ENCODE measurements at regions not wholly inside any gene's neighbourhood (a gene's known extent, or its start where the extent isn't known, plus 50 kb on each side); places are given as distances from the start of the nearest gene placed in this dataset.

DNA sequence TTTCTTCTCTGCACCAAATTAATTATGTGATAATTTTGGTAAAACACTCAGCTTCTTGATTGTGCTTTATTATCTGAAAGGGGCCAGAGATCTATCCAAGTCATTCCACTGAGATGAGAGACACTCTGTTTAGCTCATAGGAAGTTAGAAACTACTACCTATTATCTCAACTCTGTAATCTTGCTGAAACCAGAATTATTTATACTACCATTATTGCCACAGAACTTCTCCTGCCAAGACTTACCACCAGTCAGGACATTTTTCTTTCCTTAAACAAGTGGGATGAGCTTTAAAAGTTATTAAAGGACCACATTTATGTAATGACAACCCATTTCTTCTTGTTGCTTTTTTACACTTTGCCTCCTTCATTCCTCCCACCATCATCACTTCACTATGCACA, 855.6 kb upstream of the PIK3C3 start:
- Histone ChIP-seq H3K27ac (ENCODE audit: low read depth, low read length) (no peak overlapping the region), H3K9ac (ENCODE audit: extremely low read depth, low read length, poor library complexity, severe bottlenecking) (no peak overlapping the region), H3K9me3 (ENCODE audit: control insufficient read depth, low read length) (peaks cover 3% of the 10 kb centered on the region), H3K4me1 (ENCODE audit: control insufficient read depth, insufficient read depth, low read length) (no peaks in the 10 kb centered on the region), H3K36me3 (ENCODE audit: control insufficient read depth, insufficient read depth, low read length) (no peaks in the 10 kb centered on the region), H3K4me3 (ENCODE audit: low read length) (no peak overlapping the region), H3K27me3 (ENCODE audit: control insufficient read depth, insufficient read depth, low read length, poor library complexity, severe bottlenecking) (no peaks in the 10 kb centered on the region)
- Mint-ChIP-seq H3K4me3 (no peak overlapping the region), H3K27ac (no peak overlapping the region), H3K9me3 (peaks cover 1% of the 10 kb centered on the region), H3K36me3 (ENCODE audit: low read depth) (no peaks in the 10 kb centered on the region), H3K4me1 (no peaks in the 10 kb centered on the region), H3K27me3 (ENCODE audit: insufficient read depth) (peaks cover 2% of the 10 kb centered on the region)
- TF ChIP-seq, protein P1, sequence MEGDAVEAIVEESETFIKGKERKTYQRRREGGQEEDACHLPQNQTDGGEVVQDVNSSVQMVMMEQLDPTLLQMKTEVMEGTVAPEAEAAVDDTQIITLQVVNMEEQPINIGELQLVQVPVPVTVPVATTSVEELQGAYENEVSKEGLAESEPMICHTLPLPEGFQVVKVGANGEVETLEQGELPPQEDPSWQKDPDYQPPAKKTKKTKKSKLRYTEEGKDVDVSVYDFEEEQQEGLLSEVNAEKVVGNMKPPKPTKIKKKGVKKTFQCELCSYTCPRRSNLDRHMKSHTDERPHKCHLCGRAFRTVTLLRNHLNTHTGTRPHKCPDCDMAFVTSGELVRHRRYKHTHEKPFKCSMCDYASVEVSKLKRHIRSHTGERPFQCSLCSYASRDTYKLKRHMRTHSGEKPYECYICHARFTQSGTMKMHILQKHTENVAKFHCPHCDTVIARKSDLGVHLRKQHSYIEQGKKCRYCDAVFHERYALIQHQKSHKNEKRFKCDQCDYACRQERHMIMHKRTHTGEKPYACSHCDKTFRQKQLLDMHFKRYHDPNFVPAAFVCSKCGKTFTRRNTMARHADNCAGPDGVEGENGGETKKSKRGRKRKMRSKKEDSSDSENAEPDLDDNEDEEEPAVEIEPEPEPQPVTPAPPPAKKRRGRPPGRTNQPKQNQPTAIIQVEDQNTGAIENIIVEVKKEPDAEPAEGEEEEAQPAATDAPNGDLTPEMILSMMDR (conservative IDR thresholded peaks at IDR 0.05), result no peak
- no peak for DNase-seq

DNA sequence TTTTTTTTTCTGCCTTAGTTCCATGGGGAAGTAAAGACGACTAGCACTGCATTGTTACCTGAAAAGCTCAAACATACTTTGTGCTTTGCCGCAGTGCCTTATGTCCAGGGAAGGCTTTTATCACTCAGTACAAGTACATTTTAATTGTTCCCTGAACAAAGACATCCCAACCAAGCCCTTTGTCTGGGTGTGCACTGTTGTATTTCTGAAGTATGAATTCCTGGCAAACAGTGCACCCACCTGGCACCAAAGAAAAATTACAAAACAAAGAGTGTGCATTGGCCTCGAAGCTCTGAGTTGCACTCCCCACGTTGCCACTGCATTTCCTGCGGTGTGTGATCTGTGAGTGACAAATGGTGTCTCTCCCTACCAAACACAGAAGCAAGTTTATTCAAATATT, 858.5 kb upstream of the PIK3C3 start:
- WGBS, 2 experiments (ENCODE audit: insufficient coverage in 1 of 2, insufficient read length in 1 of 2), result 66 to 82% methylated on average over 3 to 5 of the region's 5 CpGs
- no peaks in the 10 kb centered on the region for H3K36me3 ChIP-seq (ENCODE audit: control insufficient read depth, insufficient read depth, low read length)
- Mint-ChIP-seq H3K36me3 (ENCODE audit: low read depth) (no peaks in the 10 kb centered on the region), H3K4me3 (no peak overlapping the region), H3K27ac (no peak overlapping the region), H3K27me3 (ENCODE audit: insufficient read depth) (peaks cover 2% of the 10 kb centered on the region), H3K4me1 (no peaks in the 10 kb centered on the region), H3K9me3 (no peaks in the 10 kb centered on the region)
- H3K9ac ChIP-seq (ENCODE audit: extremely low read depth, low read length, poor library complexity, severe bottlenecking), result no peak overlapping the region
- H3K27me3 ChIP-seq (ENCODE audit: control insufficient read depth, insufficient read depth, low read length, poor library complexity, severe bottlenecking), result no peaks in the 10 kb centered on the region
- H3K27ac ChIP-seq (ENCODE audit: low read depth, low read length), result no peak overlapping the region
- H3K4me3 ChIP-seq (ENCODE audit: low read length), result no peak overlapping the region
- no peaks in the 10 kb centered on the region for H3K9me3 ChIP-seq (ENCODE audit: control insufficient read depth, low read length)
- H3K4me1 ChIP-seq (ENCODE audit: control insufficient read depth, insufficient read depth, low read length), result no peaks in the 10 kb centered on the region
- DNase-seq, result no peak
- TF ChIP-seq, protein P1 (conservative IDR thresholded peaks at IDR 0.05), result no peak

DNA sequence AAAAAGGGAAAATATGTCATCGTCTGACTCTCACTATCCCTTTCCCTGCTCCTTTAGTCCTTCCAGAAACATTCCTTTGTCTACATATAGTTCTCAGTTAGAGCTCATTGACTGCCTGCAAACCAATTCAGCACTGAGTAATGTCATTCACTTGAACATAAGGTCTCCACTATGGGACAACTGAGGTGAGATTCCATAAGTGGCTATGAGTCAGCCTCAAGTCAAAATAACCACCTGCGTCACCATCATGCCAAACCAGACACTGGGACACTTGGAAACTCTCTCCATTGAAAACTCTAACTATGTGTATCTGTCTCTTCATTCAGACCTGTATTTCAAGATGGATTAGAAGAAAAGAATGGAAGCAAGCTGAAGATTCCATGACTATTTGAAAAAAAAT, 878.0 kb upstream of the PIK3C3 start:
- Histone ChIP-seq H3K27ac (ENCODE audit: low read depth, low read length) (no peak overlapping the region), H3K9me3 (ENCODE audit: control insufficient read depth, low read length) (no peaks in the 10 kb centered on the region), H3K9ac (ENCODE audit: extremely low read depth, low read length, poor library complexity, severe bottlenecking) (no peak overlapping the region), H3K4me3 (ENCODE audit: low read length) (no peak overlapping the region), H3K4me1 (ENCODE audit: control insufficient read depth, insufficient read depth, low read length) (no peaks in the 10 kb centered on the region), H3K36me3 (ENCODE audit: control insufficient read depth, insufficient read depth, low read length) (no peaks in the 10 kb centered on the region), H3K27me3 (ENCODE audit: control insufficient read depth, insufficient read depth, low read length, poor library complexity, severe bottlenecking) (no peaks in the 10 kb centered on the region)
- Mint-ChIP-seq H3K9me3 (no peaks in the 10 kb centered on the region), H3K27ac (no peak overlapping the region), H3K36me3 (ENCODE audit: low read depth) (no peaks in the 10 kb centered on the region), H3K4me3 (no peak overlapping the region), H3K27me3 (ENCODE audit: insufficient read depth) (no peaks in the 10 kb centered on the region), H3K4me1 (peaks cover 4% of the 10 kb centered on the region)
- 86 to 100% methylated on average over 1 to 2 of the region's 2 CpGs for WGBS, 2 experiments (ENCODE audit: insufficient coverage in 1 of 2, insufficient read length in 1 of 2)
- TF ChIP-seq, protein P1 (conservative IDR thresholded peaks at IDR 0.05), result no peak
- no peak for DNase-seq

All from endodermal cell (in vitro differentiated cells).